Esophagus (tissue), 2 donors: ENCODE measurements at regions not wholly inside any gene's neighbourhood (a gene's known extent, or its start where the extent isn't known, plus 50 kb on each side); places are given as distances from the start of the nearest gene placed in this dataset.

Experiments used
- H3K27ac ChIP-seq, 2 donors: one replicate each; pipeline ENCODE4 v1.5.1; 2013; ENCODE audit warnings: low read depth in 2 of 2, mild to moderate bottlenecking in 2 of 2, inconsistent platforms in 1 of 2, low read length in 1 of 2, moderate library complexity in 1 of 2
- H3K27me3 ChIP-seq, 2 donors: one replicate each; pipeline ENCODE4 v1.6.1; 2013; ENCODE audit warnings: low read length in 2 of 2, control low read depth in 1 of 2, mild to moderate bottlenecking in 1 of 2; ENCODE audit not compliant: insufficient read depth in 2 of 2, control insufficient read depth in 1 of 2
- H3K36me3 ChIP-seq, 2 donors: one replicate each; pipeline ENCODE4 v1.6.1; 2013; ENCODE audit warnings: low read length in 1 of 2; ENCODE audit not compliant: control insufficient read depth in 2 of 2, insufficient read depth in 2 of 2
- H3K4me1 ChIP-seq, 2 donors: one replicate each; pipeline ENCODE4 v1.6.1; 2013; ENCODE audit warnings: low read length in 1 of 2; ENCODE audit not compliant: control insufficient read depth in 2 of 2, insufficient read depth in 2 of 2
- H3K4me3 ChIP-seq, 2 donors: one replicate each; pipeline ENCODE4 v1.5.1; 2013; ENCODE audit warnings: low read length in 2 of 2, mild to moderate bottlenecking in 2 of 2, low read depth in 1 of 2, moderate library complexity in 1 of 2
- H3K9me3 ChIP-seq, 2 donors: one replicate each; pipeline ENCODE4 v1.6.1; 2013; ENCODE audit warnings: mild to moderate bottlenecking in 2 of 2, low read depth in 1 of 2, low read length in 1 of 2, moderate library complexity in 1 of 2; ENCODE audit not compliant: control insufficient read depth in 2 of 2, insufficient read depth in 1 of 2
- WGBS, 2 donors: extraction: QIAGEN DNeasy Blood & Tissue Kit; methylation state at CpG; one replicate each; pipeline ENCODE4 v1.1.7; 2013; 5-methylcytosine and 5-hydroxymethylcytosine counted together
- donor health status: healthy with polysubstance abuse.
- donor health status: Bipolar disorder and iron deficiency.

GRCh38 chr3:15851735-15852134 is 54.0 kb upstream of the ANKRD28 start:
- no peaks in the 10 kb centered on the region for H3K27me3 ChIP-seq
- H3K27ac ChIP-seq = no peak overlapping the region
- no peak overlapping the region for H3K4me3 ChIP-seq
- no peaks in the 10 kb centered on the region for H3K36me3 ChIP-seq
- H3K4me1 ChIP-seq = no peaks in the 10 kb centered on the region
- WGBS, 2 donors = 97 to 99% methylated on average over 3 of the region's 3 CpGs
- no peaks in the 10 kb centered on the region for H3K9me3 ChIP-seq

- 3 to 5% methylated on average over 36 to 70 of the region's 70 CpGs for WGBS, 2 donors
- no peaks in the 10 kb centered on the region for H3K9me3 ChIP-seq
- H3K27ac ChIP-seq = peak overlapping the region; percentile 84 to 91
- H3K27me3 ChIP-seq = no peaks in the 10 kb centered on the region
- no peaks in the 10 kb centered on the region for H3K36me3 ChIP-seq
- H3K4me3 ChIP-seq = peak overlapping the region; percentile 80 to 97
- no peaks in the 10 kb centered on the region for H3K4me1 ChIP-seq
Observed at GRCh38 chr3:15858547-15859506, 61.0 kb upstream of the ANKRD28 start.

DNA sequence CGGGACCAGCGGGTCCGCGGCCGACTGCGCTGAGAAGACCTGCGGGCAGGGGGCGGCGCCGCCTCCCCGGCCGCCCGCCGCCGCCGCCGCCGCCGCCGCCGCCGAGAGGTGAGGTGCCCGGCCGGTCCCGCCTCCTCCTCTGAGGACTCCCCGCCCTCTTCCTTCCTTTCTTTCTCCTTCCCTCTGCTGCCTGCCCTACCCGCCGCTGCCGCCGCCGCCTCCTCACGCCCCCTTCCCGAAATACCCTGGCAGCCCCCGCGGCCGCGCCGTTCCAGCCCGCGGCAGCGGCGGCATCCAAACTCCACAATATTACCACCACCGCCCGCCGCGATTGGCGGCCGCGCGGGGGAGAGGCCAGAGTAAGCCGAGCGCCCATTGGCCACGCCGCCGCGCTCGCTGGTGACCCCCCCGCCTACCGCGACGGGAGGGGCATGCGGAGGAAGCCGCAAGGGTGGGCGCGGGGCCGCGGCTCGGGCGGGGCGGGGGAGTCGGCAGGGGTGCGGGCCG is 61.8 kb upstream of the ANKRD28 start:
- H3K27me3 ChIP-seq = no peaks in the 10 kb centered on the region
- H3K4me3 ChIP-seq = peak overlapping the region; percentile 80 to 97
- no peaks in the 10 kb centered on the region for H3K36me3 ChIP-seq
- no peaks in the 10 kb centered on the region for H3K4me1 ChIP-seq
- 1% methylated on average over 42 to 73 of the region's 73 CpGs for WGBS, 2 donors
- peak overlapping the region; percentile 84 to 91 for H3K27ac ChIP-seq
- H3K9me3 ChIP-seq = no peaks in the 10 kb centered on the region

- Histone ChIP-seq H3K27ac (peak overlapping the region; percentile 60 to 68), H3K36me3 (no peaks in the 10 kb centered on the region), H3K4me3 (peak overlapping the region; percentile 80 to 97), H3K9me3 (no peaks in the 10 kb centered on the region), H3K4me1 (no peaks in the 10 kb centered on the region), H3K27me3 (no peaks in the 10 kb centered on the region)
- 1% methylated on average over 55 of the region's 55 CpGs for WGBS, 2 donors
Observed at GRCh38 chr3:15860014-15860934, 62.5 kb upstream of the ANKRD28 start.

- H3K4me3 ChIP-seq = no peak overlapping the region
- no peaks in the 10 kb centered on the region for H3K27me3 ChIP-seq
- no peak overlapping the region for H3K27ac ChIP-seq
- WGBS, 2 donors = 42 to 53% methylated on average over 4 of the region's 4 CpGs
- H3K4me1 ChIP-seq = no peaks in the 10 kb centered on the region
- no peaks in the 10 kb centered on the region for H3K36me3 ChIP-seq
- no peaks in the 10 kb centered on the region for H3K9me3 ChIP-seq
Observed at GRCh38 chr3:15861163-15861562, 63.4 kb upstream of the ANKRD28 start.

GRCh38 chr3:15872807-15873206 is 75.0 kb upstream of the ANKRD28 start:
- Histone ChIP-seq H3K36me3 (no peaks in the 10 kb centered on the region), H3K4me1 (no peaks in the 10 kb centered on the region), H3K27ac (no peak overlapping the region), H3K4me3 (no peak overlapping the region), H3K27me3 (no peaks in the 10 kb centered on the region), H3K9me3 (peaks cover 2% of the 10 kb centered on the region in 2 donors)
- 82 to 84% methylated on average over 1 of the region's 1 CpG for WGBS, 2 donors

GRCh38 chr3:15873415-15873814 is 75.6 kb upstream of the ANKRD28 start:
- H3K4me3 ChIP-seq = no peak overlapping the region
- WGBS, 2 donors = 60 to 75% methylated on average over 4 of the region's 4 CpGs
- H3K27ac ChIP-seq = no peak overlapping the region
- peaks cover 2% of the 10 kb centered on the region in 2 donors for H3K9me3 ChIP-seq
- peaks cover 0 to 4% of the 10 kb centered on the region in 2 donors for H3K4me1 ChIP-seq
- H3K27me3 ChIP-seq = no peaks in the 10 kb centered on the region
- H3K36me3 ChIP-seq = no peaks in the 10 kb centered on the region

GRCh38 chr3:15875016-15875689 is 77.4 kb upstream of the ANKRD28 start:
- H3K27ac ChIP-seq = no peak overlapping the region
- peaks cover 2 to 3% of the 10 kb centered on the region in 2 donors for H3K9me3 ChIP-seq
- peaks cover 0 to 4% of the 10 kb centered on the region in 2 donors for H3K4me1 ChIP-seq
- H3K4me3 ChIP-seq = no peak overlapping the region
- H3K27me3 ChIP-seq = no peaks in the 10 kb centered on the region
- no peaks in the 10 kb centered on the region for H3K36me3 ChIP-seq
- 82 to 86% methylated on average over 1 of the region's 1 CpG for WGBS, 2 donors

DNA sequence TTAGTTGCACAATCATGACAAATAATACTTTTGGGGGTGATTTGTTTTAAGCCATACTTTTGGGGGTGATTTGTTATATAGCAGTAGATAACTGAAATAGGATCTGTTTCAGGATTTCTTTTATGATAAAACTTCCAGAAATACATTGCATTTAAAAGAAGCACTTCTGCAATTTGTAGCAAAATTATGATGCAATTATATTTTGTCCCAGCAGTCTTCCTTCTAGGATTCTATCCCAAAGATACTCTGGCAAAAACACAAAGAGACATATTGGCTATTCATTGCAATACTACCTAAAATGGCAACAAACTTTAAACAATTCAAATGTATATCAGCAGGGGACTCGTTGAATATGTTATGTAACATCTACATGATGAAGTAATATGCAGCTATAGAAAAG is 78.9 kb upstream of the ANKRD28 start:
- Histone ChIP-seq H3K36me3 (no peaks in the 10 kb centered on the region), H3K9me3 (peaks cover 2 to 3% of the 10 kb centered on the region in 2 donors), H3K27ac (no peak overlapping the region), H3K4me1 (peaks cover 0 to 4% of the 10 kb centered on the region in 2 donors), H3K4me3 (no peak overlapping the region), H3K27me3 (no peaks in the 10 kb centered on the region)
- 82 to 85% methylated on average over 1 of the region's 1 CpG for WGBS, 2 donors
